GM21825 (cell line): ENCODE measurements at regions not wholly inside any gene's neighbourhood (a gene's known extent, or its start where the extent isn't known, plus 50 kb on each side); places are given as distances from the start of the nearest gene placed in this dataset.

ENCODE experiments used
- ATAC-seq: cut with Tn5 transposase; IDR thresholded peaks from one replicate; pipeline ENCODE4 v1.9.1; 2021; ENCODE audit warnings: mild to moderate bottlenecking, moderate library complexity; ENCODE audit not compliant: unreplicated experiment

GRCh38 chr5:171647043-171647903 lies 138.3 kb upstream of the SMIM23 start:
- ATAC-seq: no peak

- ATAC-seq: no peak
These were observed 137.7 kb upstream of the SMIM23 start for GRCh38 chr5:171647904-171648260.

- ATAC-seq: no peak
These were observed 137.1 kb upstream of the SMIM23 start for GRCh38 chr5:171648279-171649074.

- no peak for ATAC-seq
These were observed 136.6 kb upstream of the SMIM23 start for GRCh38 chr5:171649075-171649401.

- ATAC-seq: no peak
These were observed 135.0 kb upstream of the SMIM23 start for GRCh38 chr5:171650597-171650996.

- ATAC-seq: no peak
These were observed 134.5 kb upstream of the SMIM23 start for GRCh38 chr5:171651102-171651501.

- no peak for ATAC-seq
These were observed 130.7 kb upstream of the SMIM23 start for GRCh38 chr5:171654881-171655280.

- no peak for ATAC-seq
These were observed 128.1 kb upstream of the SMIM23 start for GRCh38 chr5:171657473-171657872.

GRCh38 chr5:171659896-171660295 lies 125.7 kb upstream of the SMIM23 start:
- no peak for ATAC-seq

GRCh38 chr5:171660434-171660833 lies 125.2 kb upstream of the SMIM23 start:
- ATAC-seq: no peak

- no peak for ATAC-seq
These were observed 124.5 kb upstream of the SMIM23 start for GRCh38 chr5:171661143-171661542.

GRCh38 chr5:171663311-171664085 lies 122.1 kb upstream of the SMIM23 start:
- no peak for ATAC-seq

GRCh38 chr5:171664489-171664888 lies 121.1 kb upstream of the SMIM23 start:
- no peak for ATAC-seq

- no peak for ATAC-seq
These were observed 118.8 kb upstream of the SMIM23 start for GRCh38 chr5:171666815-171667214.

GRCh38 chr5:171667341-171668096 lies 118.1 kb upstream of the SMIM23 start:
- no peak for ATAC-seq

GRCh38 chr5:171668097-171668412 lies 117.6 kb upstream of the SMIM23 start:
- ATAC-seq: no peak

GRCh38 chr5:171669571-171669970 lies 116.0 kb upstream of the SMIM23 start:
- ATAC-seq: no peak

- ATAC-seq: no peak
These were observed 113.1 kb upstream of the SMIM23 start for GRCh38 chr5:171672556-171672955.

GRCh38 chr5:171673328-171673727 lies 112.3 kb upstream of the SMIM23 start:
- no peak for ATAC-seq

GRCh38 chr5:171673840-171674239 lies 111.8 kb upstream of the SMIM23 start:
- no peak for ATAC-seq

GRCh38 chr5:171675511-171675910 lies 110.1 kb upstream of the SMIM23 start:
- no peak for ATAC-seq
